ENCODE measurements at regions not wholly inside any gene's neighbourhood (a gene's known extent, or its start where the extent isn't known, plus 50 kb on each side); places are given as distances from the start of the nearest gene placed in this dataset.

DNA sequence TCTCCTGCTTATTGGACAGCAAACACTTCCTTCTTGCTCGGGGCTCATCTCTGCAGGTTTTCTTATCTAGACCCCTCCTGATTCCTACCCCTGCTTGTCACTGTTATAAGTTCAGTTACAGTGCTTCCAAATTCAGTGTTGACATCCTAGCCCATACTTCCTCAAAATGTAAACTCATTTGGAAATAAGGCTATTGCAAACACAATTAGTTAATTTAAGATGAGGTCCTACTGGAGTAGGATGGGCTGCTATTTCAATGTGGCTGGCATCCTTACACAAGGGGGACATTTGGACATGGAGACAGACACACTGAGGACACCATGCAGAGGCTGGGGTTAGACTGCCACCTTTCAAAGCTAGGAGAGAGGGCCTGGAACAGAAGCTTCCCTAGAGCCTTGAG is 85.2 kb upstream of the NPVF start:
- no peak for TF ChIP-seq TAF1 (IDR thresholded peaks at IDR 0.05; ENCODE audit: borderline replicate concordance, low read depth, low read length)
- no peak for TF ChIP-seq POLR2AphosphoS5 (IDR thresholded peaks at IDR 0.05; ENCODE audit: low read depth, low read length)
- no peak for TF ChIP-seq POLR2A (IDR thresholded peaks at IDR 0.05; ENCODE audit: low read depth, low read length)
